ENCODE measurements at regions not wholly inside any gene's neighbourhood (a gene's known extent, or its start where the extent isn't known, plus 50 kb on each side); places are given as distances from the start of the nearest gene placed in this dataset.

- Histone ChIP-seq H3K36me3 (no peaks in the 10 kb centered on the region), H3K27ac (no peak overlapping the region), H3K27me3 (no peaks in the 10 kb centered on the region), H3K4me1 (no peaks in the 10 kb centered on the region), H3K4me3 (no peak overlapping the region), H3K9me3 (no peaks in the 10 kb centered on the region)
- DNase-seq (ENCODE audit: extremely low spot score in 2 of 2) = no peak
- intact Hi-C loops (cut with DNase I) = no loop called here
- TF ChIP-seq POLR2A (IDR thresholded peaks at IDR 0.05) (no peak), POLR2AphosphoS5 (IDR thresholded peaks at IDR 0.05; ENCODE audit: insufficient read depth in 1 of 2, low read depth in 1 of 2) (no peak), CTCF (IDR thresholded peaks at IDR 0.05) (no peak)
Observed at GRCh38 chr1:101167891-101168290, 68.9 kb upstream of the S1PR1 start.

GRCh38 chr1:101166583-101167120 lies 70.2 kb upstream of the S1PR1 start:
- no peak for DNase-seq (ENCODE audit: extremely low spot score in 2 of 2)
- intact Hi-C loops (cut with DNase I) = no loop called here
- TF ChIP-seq CTCF (IDR thresholded peaks at IDR 0.05) = no peak
- no peak for TF ChIP-seq POLR2AphosphoS5 (IDR thresholded peaks at IDR 0.05; ENCODE audit: insufficient read depth in 1 of 2, low read depth in 1 of 2)
- no peak for TF ChIP-seq POLR2A (IDR thresholded peaks at IDR 0.05)

GRCh38 chr1:101165954-101166353 lies 70.9 kb upstream of the S1PR1 start:
- DNase-seq (ENCODE audit: extremely low spot score in 2 of 2) = no peak
- H3K9me3 ChIP-seq = no peaks in the 10 kb centered on the region
- H3K4me3 ChIP-seq = no peak overlapping the region
- H3K27me3 ChIP-seq = no peaks in the 10 kb centered on the region
- intact Hi-C loops (cut with DNase I) = no loop called here
- TF ChIP-seq POLR2AphosphoS5 (IDR thresholded peaks at IDR 0.05; ENCODE audit: insufficient read depth in 1 of 2, low read depth in 1 of 2) (no peak), CTCF (IDR thresholded peaks at IDR 0.05) (no peak), POLR2A (IDR thresholded peaks at IDR 0.05) (no peak)
- H3K4me1 ChIP-seq = no peaks in the 10 kb centered on the region
- H3K27ac ChIP-seq = no peak overlapping the region
- no peaks in the 10 kb centered on the region for H3K36me3 ChIP-seq

More at GRCh38 chr1:101166583-101167120, 70.2 kb upstream of the S1PR1 start:
- Histone ChIP-seq H3K4me3 (no peak overlapping the region), H3K27me3 (no peaks in the 10 kb centered on the region), H3K36me3 (no peaks in the 10 kb centered on the region), H3K4me1 (no peaks in the 10 kb centered on the region), H3K27ac (no peak overlapping the region), H3K9me3 (no peaks in the 10 kb centered on the region)

- Histone ChIP-seq H3K9me3 (no peaks in the 10 kb centered on the region), H3K27ac (no peak overlapping the region), H3K27me3 (no peaks in the 10 kb centered on the region), H3K4me1 (no peaks in the 10 kb centered on the region), H3K36me3 (no peaks in the 10 kb centered on the region), H3K4me3 (no peak overlapping the region)
- intact Hi-C loops (cut with DNase I) = no loop called here
- no peak for DNase-seq (ENCODE audit: extremely low spot score in 2 of 2)
- TF ChIP-seq CTCF (IDR thresholded peaks at IDR 0.05) = no peak
- TF ChIP-seq POLR2AphosphoS5 (IDR thresholded peaks at IDR 0.05; ENCODE audit: insufficient read depth in 1 of 2, low read depth in 1 of 2) = no peak
- no peak for TF ChIP-seq POLR2A (IDR thresholded peaks at IDR 0.05)
Observed at GRCh38 chr1:101165532-101165931, 71.3 kb upstream of the S1PR1 start.

- H3K27ac ChIP-seq = no peak overlapping the region
- DNase-seq (ENCODE audit: extremely low spot score in 2 of 2) = no peak
- H3K4me3 ChIP-seq = no peak overlapping the region
- no peaks in the 10 kb centered on the region for H3K27me3 ChIP-seq
- TF ChIP-seq POLR2AphosphoS5 (IDR thresholded peaks at IDR 0.05; ENCODE audit: insufficient read depth in 1 of 2, low read depth in 1 of 2) = no peak
- no peak for TF ChIP-seq CTCF (IDR thresholded peaks at IDR 0.05)
- no peaks in the 10 kb centered on the region for H3K36me3 ChIP-seq
- H3K9me3 ChIP-seq = no peaks in the 10 kb centered on the region
- intact Hi-C loops (cut with DNase I) = no loop called here
- H3K4me1 ChIP-seq = no peaks in the 10 kb centered on the region
Observed at GRCh38 chr1:101164776-101165175, 72.0 kb upstream of the S1PR1 start.

All from vagina (tissue), 2 donors.